ENCODE measurements at regions not wholly inside any gene's neighbourhood (a gene's known extent, or its start where the extent isn't known, plus 50 kb on each side); places are given as distances from the start of the nearest gene placed in this dataset.

DNA sequence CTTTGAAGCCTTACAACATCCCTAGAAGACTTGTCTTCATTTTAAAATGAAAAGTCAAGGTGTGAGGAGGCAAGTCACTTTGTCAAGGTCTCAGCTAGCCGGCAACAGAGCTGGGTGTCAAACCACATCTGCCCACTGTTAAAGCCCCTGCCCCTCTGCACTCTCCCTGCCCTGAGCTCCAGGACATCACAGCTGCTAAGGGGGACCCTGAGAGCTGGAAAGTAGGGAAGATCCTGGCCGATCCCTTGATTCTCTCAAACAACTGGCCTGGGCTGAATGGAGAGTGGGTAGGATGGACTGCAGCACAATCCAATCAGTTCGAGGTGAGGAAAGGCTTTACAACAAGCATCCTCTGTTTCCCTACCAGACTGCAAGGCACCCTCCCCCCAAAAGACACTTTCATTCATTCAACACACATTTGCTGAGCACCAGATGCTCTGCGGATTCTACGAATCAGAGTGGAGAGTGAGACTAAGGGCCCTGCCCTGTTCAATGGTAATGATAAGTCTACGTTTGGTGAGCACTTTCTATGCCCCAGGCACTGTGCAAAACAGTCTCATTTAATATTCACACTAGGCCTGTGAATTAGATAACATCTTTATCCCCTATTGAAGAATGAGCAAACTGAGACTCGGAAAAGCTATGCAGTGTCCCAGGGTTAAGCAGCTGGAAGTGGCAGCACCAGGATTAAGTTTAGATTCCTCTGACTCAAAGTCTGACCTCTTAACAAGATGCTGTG lies 148.1 kb downstream of the HERPUD2 start (continued):
- TF ChIP-seq, protein P1, sequence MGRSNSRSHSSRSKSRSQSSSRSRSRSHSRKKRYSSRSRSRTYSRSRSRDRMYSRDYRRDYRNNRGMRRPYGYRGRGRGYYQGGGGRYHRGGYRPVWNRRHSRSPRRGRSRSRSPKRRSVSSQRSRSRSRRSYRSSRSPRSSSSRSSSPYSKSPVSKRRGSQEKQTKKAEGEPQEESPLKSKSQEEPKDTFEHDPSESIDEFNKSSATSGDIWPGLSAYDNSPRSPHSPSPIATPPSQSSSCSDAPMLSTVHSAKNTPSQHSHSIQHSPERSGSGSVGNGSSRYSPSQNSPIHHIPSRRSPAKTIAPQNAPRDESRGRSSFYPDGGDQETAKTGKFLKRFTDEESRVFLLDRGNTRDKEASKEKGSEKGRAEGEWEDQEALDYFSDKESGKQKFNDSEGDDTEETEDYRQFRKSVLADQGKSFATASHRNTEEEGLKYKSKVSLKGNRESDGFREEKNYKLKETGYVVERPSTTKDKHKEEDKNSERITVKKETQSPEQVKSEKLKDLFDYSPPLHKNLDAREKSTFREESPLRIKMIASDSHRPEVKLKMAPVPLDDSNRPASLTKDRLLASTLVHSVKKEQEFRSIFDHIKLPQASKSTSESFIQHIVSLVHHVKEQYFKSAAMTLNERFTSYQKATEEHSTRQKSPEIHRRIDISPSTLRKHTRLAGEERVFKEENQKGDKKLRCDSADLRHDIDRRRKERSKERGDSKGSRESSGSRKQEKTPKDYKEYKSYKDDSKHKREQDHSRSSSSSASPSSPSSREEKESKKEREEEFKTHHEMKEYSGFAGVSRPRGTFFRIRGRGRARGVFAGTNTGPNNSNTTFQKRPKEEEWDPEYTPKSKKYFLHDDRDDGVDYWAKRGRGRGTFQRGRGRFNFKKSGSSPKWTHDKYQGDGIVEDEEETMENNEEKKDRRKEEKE (IDR thresholded peaks at IDR 0.05; ENCODE audit: borderline replicate concordance in 1 of 2, control insufficient read depth in 1 of 2, low read depth in 2 of 2, low read length in 1 of 2) = no peak
- TF ChIP-seq SMARCA4 (IDR thresholded peaks at IDR 0.05) (no peak), BRD9 (IDR thresholded peaks at IDR 0.05; ENCODE audit: low read depth, partially characterized antibody) (no peak), NCOA1 (IDR thresholded peaks at IDR 0.05; ENCODE audit: low read depth) (no peak), CBX8 (IDR thresholded peaks at IDR 0.05; ENCODE audit: borderline replicate concordance, extremely low read depth, low read depth, low read length, poor library complexity, severe bottlenecking) (no peak), ZNF12 (CRISPR knock-in tag; IDR thresholded peaks at IDR 0.05) (no peak), ZBTB1 (CRISPR knock-in tag; IDR thresholded peaks at IDR 0.05; ENCODE audit: borderline replicate concordance, low read depth) (no peak), ZNF764 (CRISPR knock-in tag; IDR thresholded peaks at IDR 0.05; ENCODE audit: low read depth) (no peak)
- TF ChIP-seq, protein P2, sequence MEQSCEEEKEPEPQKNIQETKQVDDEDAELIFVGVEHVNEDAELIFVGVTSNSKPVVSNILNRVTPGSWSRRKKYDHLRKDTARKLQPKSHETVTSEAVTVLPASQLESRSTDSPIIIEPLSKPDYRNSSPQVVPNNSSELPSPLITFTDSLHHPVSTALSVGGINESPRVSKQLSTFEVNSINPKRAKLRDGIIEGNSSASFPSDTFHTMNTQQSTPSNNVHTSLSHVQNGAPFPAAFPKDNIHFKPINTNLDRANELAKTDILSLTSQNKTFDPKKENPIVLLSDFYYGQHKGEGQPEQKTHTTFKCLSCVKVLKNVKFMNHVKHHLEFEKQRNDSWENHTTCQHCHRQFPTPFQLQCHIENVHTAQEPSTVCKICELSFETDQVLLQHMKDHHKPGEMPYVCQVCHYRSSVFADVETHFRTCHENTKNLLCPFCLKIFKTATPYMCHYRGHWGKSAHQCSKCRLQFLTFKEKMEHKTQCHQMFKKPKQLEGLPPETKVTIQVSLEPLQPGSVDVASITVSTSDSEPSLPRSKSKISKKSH (CRISPR knock-in tag; IDR thresholded peaks at IDR 0.05) = no peak
